ENCODE measurements at regions not wholly inside any gene's neighbourhood (a gene's known extent, or its start where the extent isn't known, plus 50 kb on each side); places are given as distances from the start of the nearest gene placed in this dataset.
"Not testable (repeated sequence)": the region's sequence is repeated elsewhere in the genome, so short reads cannot be mapped to it uniquely, and the experiment has no call there.

- Histone ChIP-seq H3K4me1 (ENCODE audit: insufficient read depth, low read length, poor library complexity, severe bottlenecking) (no peaks in the 10 kb centered on the region), H3K9me2 (ENCODE audit: insufficient read depth, low read length) (no peaks in the 10 kb centered on the region), H3K4me3 (ENCODE audit: low read depth, low read length, poor library complexity, severe bottlenecking) (no peak overlapping the region), H2AFZ (ENCODE audit: low read length) (no peak overlapping the region), H3K79me2 (ENCODE audit: insufficient read depth, low read depth, low read length) (no peaks in the 10 kb centered on the region), H3K4me2 (ENCODE audit: low read length) (no peak overlapping the region), H4K20me1 (ENCODE audit: insufficient read depth, low read length) (no peaks in the 10 kb centered on the region), H3K9me3 (ENCODE audit: low read length) (no peaks in the 10 kb centered on the region), H3K36me3 (ENCODE audit: insufficient read depth, low read length) (no peaks in the 10 kb centered on the region), H3K27ac (ENCODE audit: low read depth, low read length, poor library complexity, severe bottlenecking) (no peak overlapping the region)
- BruUV-seq (replicated peaks) = no TSS peak
- no peak for DNase-seq (ENCODE audit: low spot score)
- TF ChIP-seq EZH2phosphoT487 (IDR thresholded peaks at IDR 0.05; ENCODE audit: borderline replicate concordance, low read depth, low read length) = no peak
- no peak for TF ChIP-seq CTCF (conservative IDR thresholded peaks at IDR 0.05; ENCODE audit: low read length)
- intact Hi-C loops (cut with micrococcal nuclease; ENCODE audit: unreplicated experiment) = no loop called here
- ChIA-PET POLR2A (no interaction called here), CTCF (ENCODE audit: unreplicated experiment) (no interaction called here)
These were observed 56.8 kb upstream of the TFRC start for GRCh38 chr3:196138482-196139254.

GRCh38 chr3:196136640-196136989 lies 54.7 kb upstream of the TFRC start:
- CTCF ChIA-PET (ENCODE audit: unreplicated experiment); H3K79me2 ChIP-seq (ENCODE audit: insufficient read depth, low read depth, low read length); DNase-seq (ENCODE audit: low spot score); H3K36me3 ChIP-seq (ENCODE audit: insufficient read depth, low read length); BruUV-seq (replicated peaks); H3K9me2 ChIP-seq (ENCODE audit: insufficient read depth, low read length); intact Hi-C loops (cut with micrococcal nuclease; ENCODE audit: unreplicated experiment); H4K20me1 ChIP-seq (ENCODE audit: insufficient read depth, low read length); POLR2A ChIA-PET; H3K4me2 ChIP-seq (ENCODE audit: low read length); H3K9me3 ChIP-seq (ENCODE audit: low read length); H2AFZ ChIP-seq (ENCODE audit: low read length); H3K4me1 ChIP-seq (ENCODE audit: insufficient read depth, low read length, poor library complexity, severe bottlenecking); H3K4me3 ChIP-seq (ENCODE audit: low read depth, low read length, poor library complexity, severe bottlenecking); H3K27ac ChIP-seq (ENCODE audit: low read depth, low read length, poor library complexity, severe bottlenecking): not testable (repeated sequence)

- no peaks in the 10 kb centered on the region for H3K79me2 ChIP-seq (ENCODE audit: insufficient read depth, low read depth, low read length)
- intact Hi-C loops (cut with micrococcal nuclease; ENCODE audit: unreplicated experiment) = no loop called here
- BruUV-seq (replicated peaks) = no TSS peak
- no peak for DNase-seq (ENCODE audit: low spot score)
- TF ChIP-seq CTCF (conservative IDR thresholded peaks at IDR 0.05; ENCODE audit: low read length) (no peak), EZH2phosphoT487 (IDR thresholded peaks at IDR 0.05; ENCODE audit: borderline replicate concordance, low read depth, low read length) (no peak)
- no peaks in the 10 kb centered on the region for H3K4me1 ChIP-seq (ENCODE audit: insufficient read depth, low read length, poor library complexity, severe bottlenecking)
- no peaks in the 10 kb centered on the region for H3K9me2 ChIP-seq (ENCODE audit: insufficient read depth, low read length)
- no peaks in the 10 kb centered on the region for H3K9me3 ChIP-seq (ENCODE audit: low read length)
- no peak overlapping the region for H2AFZ ChIP-seq (ENCODE audit: low read length)
- no peak overlapping the region for H3K4me2 ChIP-seq (ENCODE audit: low read length)
- no peak overlapping the region for H3K4me3 ChIP-seq (ENCODE audit: low read depth, low read length, poor library complexity, severe bottlenecking)
- POLR2A ChIA-PET = interaction anchor here (1.0 kb wide), 1 partner anchor 20 kb away, joined by 3 read pairs; no protein-coding TSS in a partner anchor
- no peaks in the 10 kb centered on the region for H3K36me3 ChIP-seq (ENCODE audit: insufficient read depth, low read length)
- no peaks in the 10 kb centered on the region for H4K20me1 ChIP-seq (ENCODE audit: insufficient read depth, low read length)
- H3K27ac ChIP-seq (ENCODE audit: low read depth, low read length, poor library complexity, severe bottlenecking) = no peak overlapping the region
- CTCF ChIA-PET (ENCODE audit: unreplicated experiment) = no interaction called here
These were observed 54.1 kb upstream of the TFRC start for GRCh38 chr3:196135693-196136639.
